HEK293T (cell line): ENCODE measurements at regions not wholly inside any gene's neighbourhood (a gene's known extent, or its start where the extent isn't known, plus 50 kb on each side); places are given as distances from the start of the nearest gene placed in this dataset.

Source experiments
- ARNT ChIP-seq: fragments of 450-650 bp; IDR thresholded peaks from 2 replicates; pipeline ENCODE4 v1.6.1; 2017; ENCODE audit warnings: mild to moderate bottlenecking
- BHLHE40 ChIP-seq: fragments of 450-650 bp; IDR thresholded peaks from 2 replicates; pipeline ENCODE4 v1.6.1; 2016; ENCODE audit warnings: mild to moderate bottlenecking, moderate library complexity, borderline replicate concordance
- CTBP1 ChIP-seq: fragments of 450-650 bp; IDR thresholded peaks from 2 replicates; pipeline ENCODE4 v1.6.1; 2016; ENCODE audit warnings: borderline replicate concordance
- ELF4 ChIP-seq: fragments of 450-650 bp; IDR thresholded peaks from 2 replicates; pipeline ENCODE4 v1.6.1; 2017; ENCODE audit warnings: antibody characterized with exemption
- FOXA1 ChIP-seq: fragments of 450-650 bp; IDR thresholded peaks from 2 replicates; pipeline ENCODE4 v1.6.1; 2016; ENCODE audit warnings: mild to moderate bottlenecking
- FOXK2 ChIP-seq: fragments of 450-650 bp; IDR thresholded peaks from 2 replicates; pipeline ENCODE4 v1.6.1; 2016; ENCODE audit warnings: mild to moderate bottlenecking
- FOXM1 ChIP-seq: fragments of 450-650 bp; IDR thresholded peaks from 2 replicates; pipeline ENCODE4 v1.6.1; 2017; ENCODE audit warnings: mild to moderate bottlenecking, borderline replicate concordance
- HDGF ChIP-seq: fragments of 450-650 bp; IDR thresholded peaks from 2 replicates; pipeline ENCODE4 v1.6.1; 2017; ENCODE audit warnings: antibody characterized with exemption, borderline replicate concordance
- L3MBTL2 ChIP-seq: fragments of 450-650 bp; conservative IDR thresholded peaks from 2 replicates; pipeline ENCODE4 v1.6.1; 2016; ENCODE audit warnings: mild to moderate bottlenecking
- NFRKB ChIP-seq: fragments of 450-650 bp; IDR thresholded peaks from 2 replicates; pipeline ENCODE4 v1.6.1; 2016; ENCODE audit warnings: mild to moderate bottlenecking, moderate library complexity
- SP1 ChIP-seq: fragments of 450-650 bp; IDR thresholded peaks from 2 replicates; pipeline ENCODE4 v1.6.1; 2017
- TARDBP ChIP-seq: fragments of 450-650 bp; IDR thresholded peaks from 2 replicates; pipeline ENCODE4 v1.6.1; 2016
- ZNF384 ChIP-seq: fragments of 450-650 bp; IDR thresholded peaks from 2 replicates; pipeline ENCODE4 v1.6.1; 2016

DNA sequence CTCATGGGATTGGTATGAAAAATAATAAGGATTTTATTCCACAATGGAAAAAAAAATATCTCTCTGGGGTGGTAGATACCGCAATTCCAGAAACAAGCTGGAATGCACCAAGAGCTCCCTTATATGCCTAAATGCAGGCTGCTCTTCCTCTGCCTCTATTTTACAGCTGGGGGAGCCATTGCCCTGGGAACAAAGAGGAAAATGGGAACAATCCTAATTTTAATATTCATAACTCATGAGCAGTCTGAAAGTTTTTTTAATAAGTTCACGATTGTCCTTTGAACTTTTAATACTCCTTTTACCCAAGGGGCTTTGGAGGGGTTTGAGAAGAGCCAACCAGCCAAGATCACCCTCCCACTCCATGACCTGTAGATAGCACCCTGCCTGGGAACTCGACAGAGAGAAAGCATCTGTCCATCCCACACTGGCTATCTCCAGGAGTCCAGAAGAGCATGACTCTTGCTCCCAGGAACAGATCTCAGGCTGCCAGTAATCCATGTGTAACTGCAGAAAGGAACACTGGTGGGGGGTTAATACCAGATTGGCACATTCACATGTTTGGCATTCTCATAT is 74.7 kb downstream of the CD83 start:
- no peak for TF ChIP-seq CTBP1
- no peak for TF ChIP-seq SP1
- no peak for TF ChIP-seq NFRKB
- TF ChIP-seq FOXM1: no peak
- TF ChIP-seq ZNF384: no peak
- TF ChIP-seq FOXK2: no peak
- no peak for TF ChIP-seq TARDBP
- TF ChIP-seq BHLHE40: no peak
- TF ChIP-seq FOXA1: no peak
- TF ChIP-seq HDGF: no peak
- no peak for TF ChIP-seq ELF4
- no peak for TF ChIP-seq L3MBTL2
- no peak for TF ChIP-seq ARNT
